CD4-positive, alpha-beta T cell (primary cell): ENCODE measurements at regions not wholly inside any gene's neighbourhood (a gene's known extent, or its start where the extent isn't known, plus 50 kb on each side); places are given as distances from the start of the nearest gene placed in this dataset.
A peak's percentile ranks its signal among the peaks of the same experiment; 100 is the strongest.

Experiments
- ATAC-seq: fragments of 200-7000 bp; cut with Tn5 transposase; one replicate; pipeline ENCODE4 v1.10.0; 2022; ENCODE audit warnings: mild to moderate bottlenecking; ENCODE audit not compliant: poor library complexity
- CTCF ChIA-PET: fragments of 350-600 bp; sonication (Branson Sonifier 250); formaldehyde crosslinking; loops from one replicate; lab custom pipeline; 2021; ENCODE audit warnings: antibody characterized with exemption, inconsistent platforms; lab: Charles Lee
- POLR2A ChIA-PET: fragments of 350-600 bp; sonication (Branson Sonifier 250); formaldehyde crosslinking; loops from one replicate; lab custom pipeline; 2021; ENCODE audit warnings: antibody characterized with exemption, inconsistent platforms; lab: Charles Lee
- DNase-seq, 14 experiments: peaks; one replicate each; pipeline ENCODE4 v3.0.0-alpha.2; 2013 to 2020; ENCODE audit warnings: mixed read lengths in 2 of 14
- H3K27ac ChIP-seq, 2 donors: one replicate each; pipeline versions ENCODE4 v1.5.1 to v1.7.0; 2013; ENCODE audit warnings: low read length in 2 of 2, low read depth in 1 of 2, mild to moderate bottlenecking in 1 of 2
- H3K27me3 ChIP-seq, 2 experiments: 1 replicate in 1 of 2; 2 replicates in 1 of 2; pipeline versions ENCODE4 v1.6.1 to v1.7.0; 2013; ENCODE audit warnings: low read length in 2 of 2, control low read depth in 1 of 2, mild to moderate bottlenecking in 1 of 2, moderate library complexity in 1 of 2; ENCODE audit not compliant: insufficient read depth in 2 of 2, control insufficient read depth in 1 of 2
- H3K36me3 ChIP-seq: one replicate; pipeline ENCODE4 v1.6.1; 2013; ENCODE audit warnings: low read length, control low read depth; ENCODE audit not compliant: insufficient read depth
- H3K4me1 ChIP-seq: one replicate; pipeline ENCODE4 v1.6.1; 2013; ENCODE audit warnings: low read length, control low read depth; ENCODE audit not compliant: insufficient read depth
- H3K4me3 ChIP-seq: one replicate; pipeline ENCODE4 v1.5.1; 2013; ENCODE audit warnings: mild to moderate bottlenecking, low read length, moderate library complexity
- H3K9me3 ChIP-seq, 2 experiments: 1 replicate in 1 of 2; 2 replicates in 1 of 2; pipeline versions ENCODE4 v1.6.1 to v1.7.0; 2013; ENCODE audit warnings: low read length in 2 of 2, mild to moderate bottlenecking in 2 of 2, control low read depth in 1 of 2, moderate library complexity in 1 of 2; ENCODE audit not compliant: control insufficient read depth in 1 of 2, insufficient read depth in 1 of 2
- H3K27ac Mint-ChIP-seq: one replicate; pipeline ENCODE4 v1.8.0; 2020; ENCODE audit warnings: mixed read lengths
- H3K27me3 Mint-ChIP-seq: one replicate; pipeline ENCODE4 v1.8.0; 2021; ENCODE audit warnings: mixed read lengths
- H3K36me3 Mint-ChIP-seq: one replicate; pipeline ENCODE4 v1.8.0; 2021; ENCODE audit warnings: low read depth, mixed read lengths
- H3K4me1 Mint-ChIP-seq: one replicate; pipeline ENCODE4 v1.8.0; 2021; ENCODE audit warnings: low read depth, mixed read lengths
- H3K4me3 Mint-ChIP-seq: one replicate; pipeline ENCODE4 v1.8.0; 2020; ENCODE audit warnings: mild to moderate bottlenecking, mixed read lengths
- H3K9me3 Mint-ChIP-seq: one replicate; pipeline ENCODE4 v1.8.0; 2020; ENCODE audit warnings: mixed read lengths
- intact Hi-C, 2 experiments: fragments of 100-400 bp; cut with DNase I in 1 of 2; cut with micrococcal nuclease in 1 of 2; formaldehyde crosslinking; loops; one replicate each; pipeline versions ENCODE4 v1.15.1 to v1.9.0; 2023 to 2025; cut with DNase I, micrococcal nuclease
- TF ChIP-seq, protein P1 (sequence below): fragments of 200-600 bp; IDR thresholded peaks from one replicate; pipeline ENCODE4 v1.8.0; 2022; ENCODE audit warnings: antibody characterized with exemption, mild to moderate bottlenecking

DNA sequence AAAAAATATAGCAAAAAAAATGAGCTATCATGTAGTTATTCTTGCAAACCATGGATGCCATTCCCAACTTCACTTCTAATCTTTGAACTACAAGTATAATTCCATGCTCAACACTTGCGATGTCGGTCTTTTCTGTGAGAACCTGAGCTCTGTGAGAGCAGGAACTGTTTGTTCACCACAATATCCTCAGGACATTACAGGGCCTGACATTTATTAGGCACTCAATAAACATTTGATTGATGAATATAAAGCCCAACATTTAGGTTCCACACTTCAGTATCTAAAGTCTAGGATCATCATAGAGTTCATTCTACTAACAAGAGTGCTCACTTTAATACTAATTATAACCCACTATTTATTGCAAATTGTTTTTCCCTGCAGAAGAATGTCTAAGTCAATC lies 211.6 kb upstream of the FAM241A start:
- ATAC-seq (no peak), DNase-seq (no peak)
- ChIA-PET CTCF (no interaction called here), POLR2A (no interaction called here)
- no peaks in the 10 kb centered on the region for H3K4me1 Mint-ChIP-seq
- H3K4me3 Mint-ChIP-seq, result no peak overlapping the region
- peaks cover 25% of the 10 kb centered on the region for H3K27me3 Mint-ChIP-seq
- H3K4me3 ChIP-seq, result no peak overlapping the region
- TF ChIP-seq, protein P1, sequence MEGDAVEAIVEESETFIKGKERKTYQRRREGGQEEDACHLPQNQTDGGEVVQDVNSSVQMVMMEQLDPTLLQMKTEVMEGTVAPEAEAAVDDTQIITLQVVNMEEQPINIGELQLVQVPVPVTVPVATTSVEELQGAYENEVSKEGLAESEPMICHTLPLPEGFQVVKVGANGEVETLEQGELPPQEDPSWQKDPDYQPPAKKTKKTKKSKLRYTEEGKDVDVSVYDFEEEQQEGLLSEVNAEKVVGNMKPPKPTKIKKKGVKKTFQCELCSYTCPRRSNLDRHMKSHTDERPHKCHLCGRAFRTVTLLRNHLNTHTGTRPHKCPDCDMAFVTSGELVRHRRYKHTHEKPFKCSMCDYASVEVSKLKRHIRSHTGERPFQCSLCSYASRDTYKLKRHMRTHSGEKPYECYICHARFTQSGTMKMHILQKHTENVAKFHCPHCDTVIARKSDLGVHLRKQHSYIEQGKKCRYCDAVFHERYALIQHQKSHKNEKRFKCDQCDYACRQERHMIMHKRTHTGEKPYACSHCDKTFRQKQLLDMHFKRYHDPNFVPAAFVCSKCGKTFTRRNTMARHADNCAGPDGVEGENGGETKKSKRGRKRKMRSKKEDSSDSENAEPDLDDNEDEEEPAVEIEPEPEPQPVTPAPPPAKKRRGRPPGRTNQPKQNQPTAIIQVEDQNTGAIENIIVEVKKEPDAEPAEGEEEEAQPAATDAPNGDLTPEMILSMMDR, result no peak
- H3K4me1 ChIP-seq, result no peaks in the 10 kb centered on the region
- H3K9me3 Mint-ChIP-seq, result no peaks in the 10 kb centered on the region
- no peak overlapping the region for H3K27ac ChIP-seq
- H3K9me3 ChIP-seq, result no peaks in the 10 kb centered on the region
- no peak overlapping the region for H3K27ac Mint-ChIP-seq
- H3K36me3 Mint-ChIP-seq, result no peaks in the 10 kb centered on the region
- H3K27me3 ChIP-seq, result no peaks in the 10 kb centered on the region
- H3K36me3 ChIP-seq, result no peaks in the 10 kb centered on the region
- intact Hi-C loops, result no loop called here

DNA sequence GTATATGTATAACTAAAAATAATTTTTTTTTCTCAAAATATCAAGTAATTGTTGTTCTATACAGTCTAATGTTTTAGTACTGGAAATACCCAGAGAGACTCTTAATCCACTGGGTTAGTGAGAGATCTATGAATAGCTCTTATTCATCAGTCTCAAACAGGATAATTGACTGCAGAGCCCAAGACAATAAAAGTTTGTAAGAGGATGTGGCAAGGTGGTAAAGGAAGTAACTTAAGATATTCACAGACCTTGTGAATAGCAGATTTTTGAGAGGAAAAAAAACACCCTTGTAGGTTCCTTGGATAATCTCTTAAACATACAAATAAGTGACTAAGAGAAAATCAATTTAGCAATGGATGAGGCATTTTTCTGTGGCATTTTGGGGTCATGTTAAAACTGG lies 210.9 kb upstream of the FAM241A start:
- no peak for ATAC-seq
- no peak overlapping the region for H3K4me3 ChIP-seq
- Mint-ChIP-seq H3K4me3 (no peak overlapping the region), H3K4me1 (no peaks in the 10 kb centered on the region), H3K27me3 (peaks cover 29% of the 10 kb centered on the region), H3K9me3 (no peaks in the 10 kb centered on the region), H3K27ac (no peak overlapping the region), H3K36me3 (no peaks in the 10 kb centered on the region)
- H3K9me3 ChIP-seq, result no peaks in the 10 kb centered on the region
- ChIA-PET CTCF (no interaction called here), POLR2A (no interaction called here)
- no peaks in the 10 kb centered on the region for H3K36me3 ChIP-seq
- TF ChIP-seq, protein P1, result no peak
- peak in 1 of 14 experiments; percentile 2 for DNase-seq
- H3K27me3 ChIP-seq, result no peaks in the 10 kb centered on the region
- H3K4me1 ChIP-seq, result no peaks in the 10 kb centered on the region
- intact Hi-C loops, result no loop called here
- no peak overlapping the region for H3K27ac ChIP-seq

DNA sequence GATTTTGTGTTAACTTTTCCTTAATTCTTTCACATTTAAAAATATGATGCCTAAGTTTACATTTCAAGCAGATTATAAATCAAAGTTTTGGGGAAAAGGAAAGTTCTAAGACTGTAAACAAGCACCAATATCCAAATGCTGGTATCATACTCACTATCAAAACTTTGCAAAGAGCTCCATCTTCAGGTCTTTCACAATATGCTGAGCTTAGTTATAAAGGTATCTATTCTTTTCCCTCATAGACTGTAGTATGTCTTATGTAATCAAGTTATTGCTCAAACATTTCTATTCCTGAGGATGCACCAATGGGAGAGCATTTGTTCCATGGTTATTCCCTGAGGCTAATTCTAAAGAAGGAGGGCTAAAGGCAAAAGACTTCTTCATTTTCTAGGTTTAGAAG lies 207.9 kb upstream of the FAM241A start:
- ATAC-seq (no peak), DNase-seq (no peak)
- H3K4me3 ChIP-seq, result no peak overlapping the region
- H3K27me3 Mint-ChIP-seq, result peaks cover 14% of the 10 kb centered on the region
- no peak overlapping the region for H3K27ac Mint-ChIP-seq
- H3K4me1 Mint-ChIP-seq, result no peaks in the 10 kb centered on the region
- no peaks in the 10 kb centered on the region for H3K9me3 Mint-ChIP-seq
- intact Hi-C loops, result no loop called here
- H3K4me1 ChIP-seq, result no peaks in the 10 kb centered on the region
- CTCF ChIA-PET, result no interaction called here
- H3K9me3 ChIP-seq, result no peaks in the 10 kb centered on the region
- H3K36me3 ChIP-seq, result no peaks in the 10 kb centered on the region
- H3K4me3 Mint-ChIP-seq, result no peak overlapping the region
- H3K36me3 Mint-ChIP-seq, result no peaks in the 10 kb centered on the region
- POLR2A ChIA-PET, result no interaction called here
- H3K27me3 ChIP-seq, result no peaks in the 10 kb centered on the region
- no peak overlapping the region for H3K27ac ChIP-seq
- TF ChIP-seq, protein P1, result no peak
